IMR-90 (cell line): ENCODE measurements at regions not wholly inside any gene's neighbourhood (a gene's known extent, or its start where the extent isn't known, plus 50 kb on each side); places are given as distances from the start of the nearest gene placed in this dataset.

Experiments used
- ATAC-seq: fragments of 200-7000 bp; cut with Tn5 transposase; 2 replicates; pipeline ENCODE4 v1.9.1; 2020; ENCODE audit warnings: low read depth, mild to moderate bottlenecking, moderate library complexity
- BruUV-seq: library from RNA; stranded (reverse); fragments of 400-500 nt; replicated peaks from 2 replicates; lab custom pipeline; 2021; lab: Mats Ljungman, UMichigan
- CTCF ChIA-PET: fragments of 300-600 bp; formaldehyde crosslinking; extraction: SDS; loops from one replicate; lab custom pipeline; 2021; ENCODE audit warnings: antibody characterized with exemption; lab: Yijun Ruan, JAX
- POLR2A ChIA-PET: fragments of 300-600 bp; sonication (Branson Sonifier 250); formaldehyde crosslinking; loops from one replicate; lab custom pipeline; 2022; ENCODE audit warnings: antibody characterized with exemption; ENCODE audit not compliant: unreplicated experiment; lab: Charles Lee
- DNase-seq: peaks from one replicate; pipeline ENCODE4 v3.0.0; 2013
- H2AFZ ChIP-seq: replicated peaks from 2 replicates; pipeline ENCODE3; 2013; ENCODE audit warnings: low read length, mild to moderate bottlenecking; ENCODE audit not compliant: poor library complexity
- H2AK5ac ChIP-seq: 2 replicates; pipeline ENCODE4 v1.6.1; 2013; ENCODE audit warnings: low read depth, low read length, inconsistent platforms
- H2AK9ac ChIP-seq: replicated peaks from 2 replicates; pipeline ENCODE3; 2013; ENCODE audit warnings: mild to moderate bottlenecking, low read depth, low read length, moderate library complexity; ENCODE audit not compliant: poor library complexity
- H2BK120ac ChIP-seq: 2 replicates; pipeline ENCODE4 v1.6.1; 2013; ENCODE audit warnings: low read depth, low read length, inconsistent platforms
- H2BK15ac ChIP-seq: 3 replicates; pipeline ENCODE4 v1.6.1; 2013; ENCODE audit warnings: low read depth, low read length, inconsistent platforms
- H2BK20ac ChIP-seq: 2 replicates; pipeline ENCODE4 v1.6.1; 2013; ENCODE audit warnings: low read depth, mild to moderate bottlenecking, inconsistent platforms, low read length, moderate library complexity
- H2BK5ac ChIP-seq: 2 replicates; pipeline ENCODE4 v1.6.1; 2013; ENCODE audit warnings: mild to moderate bottlenecking, low read depth, low read length, inconsistent platforms; ENCODE audit not compliant: poor library complexity, severe bottlenecking
- H3K14ac ChIP-seq: replicated peaks from 2 replicates; pipeline ENCODE4 v1.6.1; 2013; ENCODE audit warnings: low read depth, low read length, inconsistent platforms
- H3K18ac ChIP-seq: 2 replicates; pipeline ENCODE4 v1.6.1; 2013; ENCODE audit warnings: low read depth, low read length, control low read depth
- H3K23ac ChIP-seq: 2 replicates; pipeline ENCODE4 v1.6.1; 2013; ENCODE audit warnings: low read depth, low read length, inconsistent platforms
- H3K27ac ChIP-seq: 2 replicates; pipeline ENCODE4 v1.5.1; 2013; ENCODE audit warnings: mild to moderate bottlenecking, control low read depth, low read length; ENCODE audit not compliant: insufficient read depth
- H3K27me3 ChIP-seq: 2 replicates; pipeline ENCODE4 v1.6.1; 2013; ENCODE audit warnings: low read length; ENCODE audit not compliant: control insufficient read depth, insufficient read depth
- H3K36me3 ChIP-seq: 2 replicates; pipeline ENCODE4 v1.6.1; 2013; ENCODE audit warnings: low read length, mixed read lengths; ENCODE audit not compliant: control insufficient read depth, insufficient read depth
- H3K4ac ChIP-seq: 2 replicates; pipeline ENCODE4 v1.6.1; 2013; ENCODE audit warnings: low read depth, low read length, inconsistent platforms
- H3K4me1 ChIP-seq: 2 replicates; pipeline ENCODE4 v1.6.1; 2013; ENCODE audit warnings: low read length, mixed read lengths; ENCODE audit not compliant: control insufficient read depth, insufficient read depth
- H3K4me2 ChIP-seq: 2 replicates; pipeline ENCODE4 v1.6.1; 2013; ENCODE audit warnings: low read depth, mild to moderate bottlenecking, control low read depth, low read length, moderate library complexity
- H3K4me3 ChIP-seq: 2 replicates; pipeline ENCODE4 v1.5.1; 2013; ENCODE audit warnings: low read depth, mild to moderate bottlenecking, control low read depth, low read length, moderate library complexity; ENCODE audit not compliant: insufficient read depth
- H3K56ac ChIP-seq: 2 replicates; pipeline ENCODE4 v1.6.1; 2013; ENCODE audit warnings: low read length, inconsistent platforms; ENCODE audit not compliant: insufficient read depth; ENCODE audit errors: extremely low read depth
- H3K79me1 ChIP-seq, 2 experiments: 2 replicates each; pipeline ENCODE4 v1.6.1; 2013; ENCODE audit warnings: low read length in 2 of 2, inconsistent platforms in 1 of 2, low read depth in 1 of 2
- H3K9ac ChIP-seq: 2 replicates; pipeline ENCODE4 v1.6.1; 2013; ENCODE audit warnings: low read depth, low read length, control low read depth
- H3K9me1 ChIP-seq: 2 replicates; pipeline ENCODE4 v1.6.1; 2013; ENCODE audit warnings: low read length, inconsistent platforms; ENCODE audit not compliant: insufficient read depth
- H3K9me3 ChIP-seq: 2 replicates; pipeline ENCODE4 v1.6.1; 2013; ENCODE audit warnings: low read length; ENCODE audit not compliant: control insufficient read depth, insufficient read depth
- H4K20me1 ChIP-seq: 2 replicates; pipeline ENCODE4 v1.6.1; 2013; ENCODE audit warnings: low read length, inconsistent platforms; ENCODE audit not compliant: insufficient read depth
- H4K5ac ChIP-seq: 2 replicates; pipeline ENCODE4 v1.6.1; 2013; ENCODE audit warnings: mild to moderate bottlenecking, low read depth, low read length, control low read depth
- H4K8ac ChIP-seq, 2 experiments: 2 replicates each; pipeline ENCODE4 v1.6.1; 2013; ENCODE audit warnings: low read depth in 2 of 2, low read length in 2 of 2, control low read depth in 1 of 2, inconsistent platforms in 1 of 2
- H4K91ac ChIP-seq: 2 replicates; pipeline ENCODE4 v1.6.1; 2013; ENCODE audit warnings: low read depth, low read length, inconsistent platforms; ENCODE audit not compliant: insufficient read depth
- CEBPB ChIP-seq: IDR thresholded peaks from 2 replicates; pipeline ENCODE4 v1.6.1; 2012; ENCODE audit warnings: low read depth, low read length, improper control_type of control experiment
- FOS ChIP-seq: fragments of 150-350 bp; IDR thresholded peaks from 2 replicates; pipeline ENCODE4 v1.6.1; 2016; ENCODE audit warnings: low read depth, low read length
- NFE2L2 ChIP-seq: fragments of 150-350 bp; IDR thresholded peaks from 2 replicates; pipeline ENCODE4 v1.6.1; 2016; ENCODE audit warnings: low read depth, mild to moderate bottlenecking, low read length
- RAD21 ChIP-seq: IDR thresholded peaks from 2 replicates; pipeline ENCODE4 v1.6.1; 2012; ENCODE audit warnings: low read length, improper control_type of control experiment
- SMC3 ChIP-seq: fragments of 150-350 bp; IDR thresholded peaks from 2 replicates; pipeline ENCODE4 v1.6.1; 2016; ENCODE audit warnings: low read depth, mild to moderate bottlenecking, antibody characterized with exemption, low read length, moderate library complexity
- WGBS, 2 experiments: methylation state at CpG; one replicate each; pipeline versions ENCODE4 v1.1.5 to v1.1.7; 2013; ENCODE audit warnings: missing lambda C conversion rate in 2 of 2; ENCODE audit not compliant: insufficient read length in 1 of 2; ENCODE audit errors: extremely low coverage in 2 of 2; 5-methylcytosine and 5-hydroxymethylcytosine counted together
- dilution Hi-C: fragments of 300-500 bp; cut with HindIII; formaldehyde crosslinking; loops from one replicate; pipeline ENCODE4 v1.14.3; 2018; ENCODE audit warnings: low sequenced_read_pairs; ENCODE audit not compliant: unreplicated experiment
- in situ Hi-C: fragments of 300-500 bp; cut with MboI; formaldehyde crosslinking; loops from 3 replicates; pipeline ENCODE4 v1.14.3; 2019; ENCODE audit warnings: low sequenced_read_pairs, inconsistent platforms, mixed read lengths
- intact Hi-C: fragments of 100-400 bp; cut with micrococcal nuclease; formaldehyde crosslinking; loops from 2 replicates; pipeline ENCODE4 v1.10.0; 2022

DNA sequence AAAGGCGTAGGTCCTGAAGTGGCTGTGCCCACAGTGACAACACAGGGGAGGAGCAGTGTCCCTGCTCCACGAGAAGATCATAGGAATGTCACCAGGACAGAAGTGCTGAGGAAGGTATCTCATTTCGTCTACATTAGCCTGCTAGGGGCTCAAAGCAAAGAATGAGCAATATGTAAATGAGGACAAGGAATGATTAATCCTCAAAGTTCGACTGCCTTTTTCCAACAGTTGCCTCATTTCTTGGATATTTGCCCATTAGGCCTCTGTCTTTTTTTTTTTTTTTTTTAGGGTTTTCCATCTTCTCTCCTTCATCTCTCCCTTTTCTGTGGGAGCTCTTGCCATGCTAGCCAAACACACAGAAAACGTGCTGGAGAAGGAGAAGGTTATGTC lies 105.2 kb upstream of the ARHGAP28 start:
- peak overlapping the region; percentile 26 for H3K4me2 ChIP-seq
- peak overlapping the region; percentile 3 for H2AFZ ChIP-seq
- no CpG with 5 or more reads among the region's 5 CpGs for WGBS, 2 experiments
- TF ChIP-seq NFE2L2, result no peak
- TF ChIP-seq SMC3, result no peak
- TF ChIP-seq RAD21, result no peak
- peak; percentile 80 for TF ChIP-seq CEBPB
- TF ChIP-seq FOS, result no peak
- H3K36me3 ChIP-seq, result no peaks in the 10 kb centered on the region
- H4K91ac ChIP-seq, result no peak overlapping the region
- no peaks in the 10 kb centered on the region for H3K79me1 ChIP-seq
- no peak overlapping the region for H3K9ac ChIP-seq
- intact Hi-C loops, result no loop called here
- H3K9me1 ChIP-seq, result peaks cover 2% of the 10 kb centered on the region
- DNase-seq, result peak; percentile 73
- H2BK5ac ChIP-seq, result no peak overlapping the region
- no peak overlapping the region; the same call in 1 of the 2 replicates for H4K5ac ChIP-seq
- no peak overlapping the region for H4K8ac ChIP-seq
- H2BK15ac ChIP-seq, result no peak overlapping the region
- no peaks in the 10 kb centered on the region for H3K9me3 ChIP-seq
- no peaks in the 10 kb centered on the region for H4K20me1 ChIP-seq
- no peak overlapping the region for H2AK9ac ChIP-seq
- peak overlapping the region; percentile 40; the same call in 1 of the 2 replicates for H2BK120ac ChIP-seq
- no peak overlapping the region for H3K4me3 ChIP-seq
- no peak overlapping the region for H3K56ac ChIP-seq
- no peak overlapping the region for H3K14ac ChIP-seq
- no peak overlapping the region for H2AK5ac ChIP-seq
- POLR2A ChIA-PET, result no interaction called here
- no peak overlapping the region for H3K23ac ChIP-seq
- in situ Hi-C loops, result no loop called here
- peak overlapping the region; percentile 51 for H3K18ac ChIP-seq
- H3K4me1 ChIP-seq, result peaks cover 17% of the 10 kb centered on the region
- no peak overlapping the region for H2BK20ac ChIP-seq
- H3K27ac ChIP-seq, result peak overlapping the region; percentile 39; the same call in 1 of the 2 replicates
- ATAC-seq, result peak; percentile 65
- H3K27me3 ChIP-seq, result no peaks in the 10 kb centered on the region
- no TSS peak for BruUV-seq
- dilution Hi-C loops, result no loop called here
- no peak overlapping the region; the same call in 1 of the 2 replicates for H3K4ac ChIP-seq
- CTCF ChIA-PET, result no interaction called here
